Brain microvascular endothelial cell (primary cell): ENCODE measurements at regions not wholly inside any gene's neighbourhood (a gene's known extent, or its start where the extent isn't known, plus 50 kb on each side); places are given as distances from the start of the nearest gene placed in this dataset.

Source experiments
- DNase-seq: peaks from one replicate; pipeline ENCODE4 v3.0.0-alpha.2; 2020
- H3K27ac ChIP-seq: fragments of 250-450 bp; sonication (Bioruptor Pico); 2 replicates; pipeline ENCODE4 v1.5.1; 2020; ENCODE audit warnings: mild to moderate bottlenecking, moderate library complexity
- H3K27me3 ChIP-seq: fragments of 250-450 bp; sonication (Bioruptor Pico); replicated peaks from 2 replicates; pipeline ENCODE4 v1.5.1; 2020; ENCODE audit warnings: mild to moderate bottlenecking
- H3K36me3 ChIP-seq: fragments of 250-450 bp; sonication (Bioruptor Pico); replicated peaks from 2 replicates; pipeline ENCODE4 v1.5.1; 2020; ENCODE audit warnings: mild to moderate bottlenecking
- H3K4me3 ChIP-seq: 2 replicates; pipeline ENCODE4 v1.5.1; 2011; ENCODE audit warnings: low read depth, mild to moderate bottlenecking, control low read depth, low read length, moderate library complexity
- in situ Hi-C: cut with HindIII; loops from 2 replicates; pipeline ENCODE4 v1.10.0; 2017; ENCODE audit warnings: low sequenced_read_pairs, low pct_ligation_motif_present
- TF ChIP-seq, protein P1 (sequence below): IDR thresholded peaks from 2 replicates; pipeline ENCODE4 v1.5.1; 2011; ENCODE audit warnings: low read depth, mild to moderate bottlenecking, moderate library complexity, low read length, control low read depth, inconsistent platforms; ENCODE audit errors: missing control alignments

DNA sequence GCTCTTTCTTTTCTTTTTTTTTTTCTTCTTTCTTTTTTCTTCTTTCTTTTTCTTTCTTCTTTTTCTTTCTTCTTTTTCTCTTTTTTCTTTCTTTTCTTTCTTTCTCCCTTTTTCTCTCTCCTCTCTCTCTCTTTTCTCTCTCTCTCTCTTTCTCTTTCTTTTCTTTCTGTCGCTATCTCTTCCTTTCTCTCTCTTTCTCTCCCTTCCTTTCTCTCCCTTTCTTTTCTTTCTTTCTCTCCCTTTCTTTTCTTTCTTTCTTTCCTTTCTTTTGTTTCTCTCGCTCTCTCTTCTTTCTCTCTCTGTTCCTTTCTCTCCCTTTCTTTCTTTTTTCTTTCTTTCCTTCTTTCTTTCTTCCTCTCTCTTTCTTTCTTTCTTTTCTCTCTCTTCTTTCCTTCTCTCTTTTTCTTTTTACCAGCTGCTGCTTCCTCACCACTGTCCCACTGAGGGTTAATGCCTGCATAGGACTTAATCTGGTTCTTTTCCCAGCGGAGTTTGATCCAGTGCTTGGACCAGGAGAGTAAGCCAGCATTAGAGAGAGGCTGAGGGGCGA, 145.4 kb upstream of the SIX2 start:
- no peak for DNase-seq
- in situ Hi-C loops: no loop called here
- no peaks in the 10 kb centered on the region for H3K36me3 ChIP-seq
- H3K27me3 ChIP-seq: no peaks in the 10 kb centered on the region
- no peak overlapping the region for H3K27ac ChIP-seq
- TF ChIP-seq, protein P1, sequence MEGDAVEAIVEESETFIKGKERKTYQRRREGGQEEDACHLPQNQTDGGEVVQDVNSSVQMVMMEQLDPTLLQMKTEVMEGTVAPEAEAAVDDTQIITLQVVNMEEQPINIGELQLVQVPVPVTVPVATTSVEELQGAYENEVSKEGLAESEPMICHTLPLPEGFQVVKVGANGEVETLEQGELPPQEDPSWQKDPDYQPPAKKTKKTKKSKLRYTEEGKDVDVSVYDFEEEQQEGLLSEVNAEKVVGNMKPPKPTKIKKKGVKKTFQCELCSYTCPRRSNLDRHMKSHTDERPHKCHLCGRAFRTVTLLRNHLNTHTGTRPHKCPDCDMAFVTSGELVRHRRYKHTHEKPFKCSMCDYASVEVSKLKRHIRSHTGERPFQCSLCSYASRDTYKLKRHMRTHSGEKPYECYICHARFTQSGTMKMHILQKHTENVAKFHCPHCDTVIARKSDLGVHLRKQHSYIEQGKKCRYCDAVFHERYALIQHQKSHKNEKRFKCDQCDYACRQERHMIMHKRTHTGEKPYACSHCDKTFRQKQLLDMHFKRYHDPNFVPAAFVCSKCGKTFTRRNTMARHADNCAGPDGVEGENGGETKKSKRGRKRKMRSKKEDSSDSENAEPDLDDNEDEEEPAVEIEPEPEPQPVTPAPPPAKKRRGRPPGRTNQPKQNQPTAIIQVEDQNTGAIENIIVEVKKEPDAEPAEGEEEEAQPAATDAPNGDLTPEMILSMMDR: no peak
- H3K4me3 ChIP-seq: no peak overlapping the region

- DNase-seq: no peak
- no peak overlapping the region for H3K4me3 ChIP-seq
- no peak overlapping the region for H3K27ac ChIP-seq
- in situ Hi-C loops: no loop called here
- no peaks in the 10 kb centered on the region for H3K36me3 ChIP-seq
- H3K27me3 ChIP-seq: no peaks in the 10 kb centered on the region
- TF ChIP-seq, protein P1: no peak
These were observed 144.9 kb upstream of the SIX2 start for GRCh38 chr2:45154144-45154543.

DNA sequence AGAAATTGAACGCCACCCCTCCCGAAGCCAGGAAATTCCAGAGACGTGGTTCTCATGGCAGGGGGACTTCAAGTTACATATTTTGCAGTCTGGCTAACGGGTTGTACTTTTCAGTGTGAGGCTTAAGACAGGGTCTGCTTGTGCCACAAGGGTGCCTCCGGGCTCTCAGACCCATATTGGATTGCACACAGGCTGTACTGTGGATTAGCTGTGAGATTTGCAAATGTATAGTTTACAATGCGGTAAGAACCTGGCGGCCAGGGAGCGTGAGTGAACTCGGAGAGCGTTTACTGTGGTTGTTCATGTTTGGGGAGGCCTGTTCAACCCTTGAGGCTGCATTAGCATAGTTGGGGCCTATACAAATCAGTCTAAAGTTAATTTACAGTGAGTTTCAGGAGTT, 143.9 kb upstream of the SIX2 start:
- in situ Hi-C loops: no loop called here

DNA sequence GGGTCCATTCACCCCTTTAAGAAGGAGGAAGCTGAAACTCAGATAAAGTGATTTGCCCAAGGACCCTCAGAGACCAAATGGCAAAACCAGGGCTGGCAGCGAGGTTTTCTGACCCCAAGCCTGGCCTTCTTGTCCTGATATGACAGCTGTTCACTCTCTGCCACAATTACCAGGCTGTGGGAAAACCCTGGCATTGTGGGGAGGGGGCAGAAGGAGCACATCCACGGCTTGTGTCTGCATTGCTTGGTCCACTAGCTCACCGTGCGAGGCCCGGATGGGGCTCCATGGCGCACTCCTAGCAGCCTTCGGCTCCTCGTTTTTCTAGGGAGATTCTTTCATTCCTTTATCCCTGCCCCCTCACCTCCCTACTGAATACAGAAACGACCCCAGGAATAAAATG, 143.4 kb upstream of the SIX2 start:
- Histone ChIP-seq H3K36me3 (no peaks in the 10 kb centered on the region), H3K27ac (no peak overlapping the region), H3K27me3 (no peaks in the 10 kb centered on the region), H3K4me3 (no peak overlapping the region)
- DNase-seq: no peak
- in situ Hi-C loops: no loop called here
- TF ChIP-seq, protein P1: no peak

More for the DNA sequence above, 143.9 kb upstream of the SIX2 start:
- H3K27me3 ChIP-seq: no peaks in the 10 kb centered on the region
- no peak overlapping the region for H3K4me3 ChIP-seq
- no peaks in the 10 kb centered on the region for H3K36me3 ChIP-seq
- DNase-seq: no peak
- no peak overlapping the region for H3K27ac ChIP-seq
- TF ChIP-seq, protein P1: no peak

- TF ChIP-seq, protein P1: no peak
- no peaks in the 10 kb centered on the region for H3K36me3 ChIP-seq
- H3K27ac ChIP-seq: no peak overlapping the region
- no peak for DNase-seq
- H3K4me3 ChIP-seq: no peak overlapping the region
- in situ Hi-C loops: no loop called here
- H3K27me3 ChIP-seq: no peaks in the 10 kb centered on the region
These were observed 136.0 kb upstream of the SIX2 start for GRCh38 chr2:45145073-45145899.
